Stimulated activated CD8-positive, alpha-beta memory T cell treated with anti-CD3 and anti-CD28 coated beads, Interleukin-12 subunit alpha, Interleukin-12 subunit beta, amount 100 ng/mL, for 1 hour (primary cell): ENCODE measurements at regions not wholly inside any gene's neighbourhood (a gene's known extent, or its start where the extent isn't known, plus 50 kb on each side); places are given as distances from the start of the nearest gene placed in this dataset.

Experiments
- DNase-seq: peaks from one replicate; pipeline ENCODE4 v3.0.0-alpha.2; 2020; ENCODE audit warnings: low read depth

DNA sequence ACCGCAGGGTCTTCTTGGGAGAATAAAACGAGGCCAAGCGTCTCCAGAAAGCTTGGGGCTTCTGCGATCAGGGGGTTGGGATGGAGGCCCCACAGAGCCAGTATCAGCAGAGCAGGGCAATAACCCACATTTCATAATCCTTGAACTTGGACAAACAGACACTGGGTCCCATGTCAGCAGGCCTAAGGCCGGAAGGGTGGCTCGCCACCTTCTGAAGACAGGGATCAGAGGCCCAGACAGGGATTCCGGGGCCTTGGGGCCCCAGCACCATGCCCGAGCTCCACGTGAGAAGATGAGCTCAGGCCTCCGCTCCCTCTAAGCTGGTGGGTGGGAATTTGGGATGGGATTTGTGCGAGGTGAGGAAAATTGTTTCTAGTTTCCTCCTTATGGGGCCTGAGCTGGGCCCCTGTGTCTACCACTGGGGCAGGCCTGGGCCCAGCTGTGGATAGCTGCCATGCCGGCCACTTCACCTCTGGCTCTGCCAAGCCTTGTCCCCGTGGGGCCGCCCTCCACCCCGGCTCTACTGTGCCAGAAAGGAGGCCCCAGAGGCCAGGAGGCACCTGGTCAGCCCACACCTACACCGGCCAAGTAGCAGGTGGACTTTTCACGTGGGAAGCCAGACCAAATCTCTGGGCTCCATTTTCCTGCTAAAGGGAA is 67.2 kb upstream of the DLK1 start:
- DNase-seq: no peak

DNA sequence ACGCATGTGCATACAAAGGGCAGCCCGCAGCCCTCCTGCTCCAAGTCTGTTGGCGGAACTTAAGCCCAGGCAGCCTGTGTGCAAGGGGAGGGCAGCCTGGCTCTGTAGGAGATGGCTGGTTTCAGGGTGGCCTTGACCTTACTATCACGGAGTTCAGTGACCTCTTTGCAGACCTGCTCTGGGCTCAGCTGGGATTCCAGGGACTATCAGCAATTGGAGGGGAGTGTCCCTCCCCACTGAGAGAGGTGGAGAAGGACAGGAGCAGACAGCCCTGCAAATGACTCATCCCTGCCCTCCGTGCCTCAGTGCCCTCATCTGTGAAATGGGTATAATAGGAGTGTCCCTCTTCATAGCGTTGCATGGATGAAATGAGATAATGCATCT is 66.2 kb upstream of the DLK1 start:
- no peak for DNase-seq

DNA sequence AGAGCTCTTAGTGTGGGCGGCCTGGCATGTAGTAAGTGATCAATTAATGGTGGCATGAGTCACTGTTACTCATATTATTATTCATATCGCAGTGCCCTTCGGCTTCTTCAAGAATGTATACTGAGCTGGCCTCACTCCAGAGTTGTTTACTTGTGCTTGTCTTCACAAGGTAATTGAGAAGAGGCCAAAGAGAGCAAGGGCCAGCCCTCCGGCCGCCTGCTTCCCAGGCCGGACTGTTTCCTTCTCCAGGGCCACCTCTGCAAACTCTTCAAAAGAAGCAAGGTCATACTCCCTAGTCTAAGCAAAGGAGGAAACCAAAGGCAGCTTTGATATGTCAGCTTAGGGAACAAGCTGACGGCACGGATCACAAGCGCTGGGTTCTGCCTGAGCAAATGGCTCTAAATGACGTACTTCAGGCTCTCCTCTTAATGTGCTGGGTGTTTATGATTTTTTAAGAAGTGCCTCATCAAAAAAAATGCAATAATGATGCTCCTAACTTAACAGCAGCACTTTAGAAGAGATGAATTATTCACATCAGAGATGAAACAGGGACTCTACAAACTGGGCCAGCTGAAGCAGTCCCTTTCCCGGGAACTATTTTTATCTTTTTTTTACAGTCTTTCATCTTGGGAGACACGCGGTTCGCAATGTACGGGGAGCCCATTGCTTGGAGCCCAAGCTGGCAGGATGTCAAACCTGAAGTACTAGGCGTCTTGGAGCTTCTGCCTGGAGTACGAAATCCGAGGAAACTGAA is 65.6 kb upstream of the DLK1 start:
- no peak for DNase-seq

DNA sequence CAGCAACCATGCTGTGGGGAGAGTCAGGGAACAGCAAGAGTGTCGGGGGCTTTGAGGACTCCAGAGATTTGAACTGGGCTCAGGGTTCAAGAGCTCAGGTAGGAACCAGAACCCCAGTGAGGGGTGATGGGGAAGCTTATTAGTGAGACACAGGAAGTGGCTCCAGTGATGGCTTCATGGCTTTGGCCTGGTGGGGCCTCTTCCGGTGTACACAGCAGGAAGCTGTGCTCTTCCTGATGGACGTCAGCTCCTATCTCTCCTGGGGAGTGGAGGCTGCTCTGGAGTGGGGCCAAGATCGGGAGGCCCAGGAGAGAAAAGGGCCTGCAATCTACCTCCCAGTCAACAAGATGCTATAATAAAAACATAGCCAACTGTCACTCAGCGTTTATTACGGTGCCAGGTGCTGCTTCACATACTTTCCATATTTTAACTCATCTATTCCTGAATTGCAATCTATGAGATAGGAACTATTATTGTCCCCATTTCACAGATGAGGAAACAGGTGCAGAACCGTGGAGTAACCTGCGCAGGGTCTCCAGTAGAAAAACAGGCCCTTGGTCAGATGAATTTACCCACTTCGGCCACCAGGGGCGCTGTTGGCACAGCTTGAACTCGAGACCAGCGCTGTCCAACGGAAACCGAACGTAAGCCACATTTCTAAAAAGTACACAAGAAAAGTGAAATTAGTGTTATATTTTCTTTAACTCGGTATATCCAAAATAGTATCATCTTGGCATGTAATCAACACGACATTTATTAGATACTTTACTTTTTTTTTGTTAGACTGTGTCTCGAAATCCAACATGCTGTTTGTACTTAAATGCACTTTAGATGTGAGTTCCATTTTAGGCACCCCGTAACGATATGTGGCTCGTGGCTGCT is 63.6 kb upstream of the DLK1 start:
- DNase-seq: peak; percentile 45

DNA sequence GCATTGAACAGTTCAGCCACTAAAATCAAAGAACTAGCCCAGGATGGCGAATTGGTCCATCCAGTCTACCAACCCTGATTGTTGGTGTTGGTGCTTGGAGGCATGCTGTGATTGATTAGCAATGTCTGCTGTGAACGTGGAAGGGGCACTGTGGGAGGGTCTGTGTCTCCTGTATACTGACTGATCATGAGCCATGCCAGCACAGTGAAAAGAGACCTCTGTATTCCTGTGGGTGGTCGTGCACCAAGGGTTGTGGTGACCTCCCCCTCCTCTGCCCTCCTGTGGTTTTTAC is 63.0 kb upstream of the DLK1 start:
- no peak for DNase-seq

DNA sequence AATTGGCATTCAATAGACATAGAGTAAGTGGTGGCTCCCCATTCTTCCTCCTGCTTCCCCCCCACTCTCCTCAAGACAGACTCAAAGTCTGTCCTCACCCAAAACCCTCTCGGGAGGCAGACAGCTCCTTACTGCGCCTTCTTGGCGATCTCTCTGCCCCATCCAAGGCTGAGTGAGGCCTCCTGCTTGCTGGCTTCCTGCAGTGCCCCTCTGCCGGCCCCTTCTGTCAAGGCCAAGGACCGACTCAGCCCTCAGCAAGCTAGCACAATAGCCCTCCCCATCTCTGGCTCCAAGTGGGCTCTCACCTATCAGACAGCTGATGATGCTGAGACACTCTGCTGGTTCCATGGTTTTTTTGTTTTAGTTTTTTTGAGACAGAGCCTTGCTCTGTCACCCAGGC is 62.5 kb upstream of the DLK1 start:
- no peak for DNase-seq

DNA sequence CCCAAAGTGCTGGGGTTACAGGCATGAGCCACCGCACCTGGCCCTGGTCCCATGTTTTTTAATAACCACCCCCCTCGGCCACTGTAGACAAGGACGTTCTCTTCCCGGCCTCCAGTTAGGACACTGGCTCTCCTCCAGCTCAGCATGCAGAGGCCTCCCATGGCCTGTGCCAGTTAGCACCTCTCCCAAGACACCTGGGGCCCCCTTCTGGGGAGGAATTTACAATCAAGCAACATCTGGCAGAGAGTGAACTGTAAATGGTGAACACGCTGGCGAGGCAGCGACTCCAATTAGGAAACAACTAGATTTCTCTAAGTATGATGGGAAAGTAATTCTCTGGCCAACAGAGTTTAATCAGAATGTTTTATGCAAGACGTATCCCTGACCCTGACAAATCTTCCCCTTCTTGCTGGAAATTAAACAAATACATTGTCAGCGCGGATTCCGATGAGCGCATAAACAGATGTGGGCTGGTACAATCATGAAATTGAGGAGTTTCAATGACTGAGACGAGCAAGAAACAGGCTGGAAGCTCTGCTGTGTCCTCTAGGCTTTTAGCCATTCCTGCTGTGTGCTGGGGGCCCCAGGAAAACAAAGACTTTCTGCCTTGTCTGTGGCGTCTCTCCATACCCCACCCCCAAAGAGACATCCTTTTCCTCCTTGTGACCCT is 61.7 kb upstream of the DLK1 start:
- DNase-seq: no peak

DNA sequence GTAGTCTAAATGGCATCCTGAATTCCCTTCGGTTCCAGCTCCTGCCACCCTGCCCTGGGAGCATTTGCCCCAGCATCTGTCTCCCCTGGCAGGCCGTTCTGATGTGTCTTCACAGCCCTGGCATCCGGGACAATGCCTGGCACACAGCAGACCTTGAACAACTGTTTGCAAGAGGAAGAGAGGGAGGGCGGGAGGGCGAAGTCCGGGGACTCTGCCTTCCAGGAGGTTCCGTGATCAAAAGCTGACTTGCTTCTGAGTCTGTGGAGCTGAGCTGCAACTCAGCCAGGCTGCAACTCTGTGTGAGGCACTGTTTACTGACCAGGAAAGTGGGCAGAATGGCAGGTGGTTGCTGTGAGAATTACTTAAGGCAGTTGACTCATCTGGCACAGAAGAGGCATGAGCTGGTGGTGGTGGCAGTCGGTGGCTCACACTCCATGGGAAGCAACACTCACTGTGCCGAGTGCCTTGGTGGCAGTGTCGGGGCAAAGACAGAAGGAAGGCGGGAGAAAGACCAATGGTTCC is 61.1 kb upstream of the DLK1 start:
- no peak for DNase-seq

DNA sequence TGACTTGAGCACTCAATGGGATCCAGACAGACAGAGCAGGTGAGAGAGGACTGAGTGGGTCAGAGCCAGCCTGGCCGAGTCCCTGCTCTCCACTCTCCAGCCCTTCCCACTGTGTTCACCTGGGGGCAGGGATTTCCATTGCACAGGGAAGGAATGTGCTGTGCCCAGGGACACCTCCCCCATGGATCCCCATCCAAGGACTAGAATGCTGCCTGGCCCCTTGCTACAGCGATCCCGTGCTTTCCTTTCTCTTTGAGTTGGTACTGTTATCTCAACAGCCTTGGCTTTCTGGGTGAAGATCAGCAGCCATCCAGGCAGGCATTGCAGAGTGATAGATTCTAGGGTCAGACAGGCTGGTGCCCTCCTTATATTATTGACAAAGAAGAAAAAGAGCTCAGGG is 60.3 kb upstream of the DLK1 start:
- DNase-seq: no peak

DNA sequence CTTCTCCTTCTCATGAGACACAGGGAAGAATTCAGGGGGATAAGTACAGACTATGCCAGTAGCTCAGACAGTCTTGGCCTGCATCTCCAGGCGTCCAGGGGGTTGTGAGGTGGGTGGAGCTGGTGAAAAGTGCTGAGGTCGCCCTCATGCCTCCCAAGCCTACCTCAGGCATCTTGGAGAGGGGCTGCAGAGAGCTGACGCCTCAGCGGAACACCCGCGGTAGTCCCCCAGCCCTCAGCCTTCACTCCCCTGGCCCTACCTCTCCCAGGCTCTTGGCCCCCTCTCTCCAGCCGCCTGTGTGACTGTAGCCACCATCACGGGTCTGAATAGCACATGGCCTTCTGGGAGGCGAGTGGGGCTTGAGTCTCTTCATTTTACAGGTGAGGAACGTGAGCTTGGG is 59.8 kb upstream of the DLK1 start:
- DNase-seq: no peak

DNA sequence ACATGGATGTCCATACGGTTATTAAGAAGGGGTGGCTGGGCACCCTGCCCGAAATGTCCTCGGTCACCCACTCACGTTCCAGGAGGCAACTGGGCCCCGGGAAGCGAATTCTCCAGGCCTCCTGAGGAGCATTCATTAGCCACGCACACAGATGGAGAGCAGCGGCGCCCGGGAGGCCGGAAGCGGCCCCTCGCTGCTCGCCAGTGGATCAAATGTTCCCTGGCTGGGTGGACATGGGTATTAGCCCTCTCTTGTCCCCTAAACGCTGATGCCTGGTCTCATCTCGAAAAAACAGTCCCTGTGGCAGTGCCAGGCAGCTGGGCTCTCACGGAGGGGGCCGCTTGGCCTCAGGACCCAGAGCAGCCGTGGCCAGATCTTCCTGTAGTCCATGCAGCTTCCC is 59.0 kb upstream of the DLK1 start:
- no peak for DNase-seq

DNA sequence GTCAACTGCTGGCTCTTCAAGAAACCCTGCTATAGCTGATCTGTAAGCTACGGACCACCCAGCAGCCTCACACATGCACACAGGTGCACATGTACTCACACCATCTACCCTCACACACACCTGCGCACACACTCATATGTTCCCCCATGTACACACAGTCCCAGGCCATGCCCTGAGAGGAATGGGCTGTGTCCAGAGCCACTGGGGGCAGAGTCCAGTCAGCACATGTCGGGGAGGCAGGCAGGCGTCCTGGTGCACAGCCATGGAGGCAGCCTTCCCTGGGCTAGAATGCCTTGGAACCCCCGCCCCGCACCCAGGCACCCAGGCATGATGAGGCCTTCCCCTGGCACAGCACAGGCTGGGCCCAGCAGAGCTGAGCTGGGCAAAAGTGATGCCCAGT is 58.3 kb upstream of the DLK1 start:
- no peak for DNase-seq

DNA sequence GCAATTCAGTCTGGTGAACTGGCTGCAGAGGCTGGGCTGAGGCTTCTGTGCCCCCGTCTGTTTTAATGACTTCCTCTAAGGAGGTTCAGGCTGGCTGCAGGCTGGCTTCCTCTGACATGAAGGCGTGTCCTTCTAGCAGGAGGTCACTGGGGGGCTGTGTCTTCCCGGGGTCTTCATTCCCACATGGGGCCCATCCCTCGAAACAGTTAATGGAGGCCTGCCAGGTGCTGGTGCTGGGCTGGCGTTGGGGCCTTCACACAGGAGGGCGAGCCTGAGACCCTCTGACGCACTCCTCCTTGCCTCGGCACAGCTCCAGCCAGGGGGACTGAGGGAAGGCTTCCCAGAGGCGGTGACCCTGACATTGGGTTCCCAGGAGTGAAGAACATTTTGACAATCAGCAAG is 57.7 kb upstream of the DLK1 start:
- DNase-seq: no peak

DNA sequence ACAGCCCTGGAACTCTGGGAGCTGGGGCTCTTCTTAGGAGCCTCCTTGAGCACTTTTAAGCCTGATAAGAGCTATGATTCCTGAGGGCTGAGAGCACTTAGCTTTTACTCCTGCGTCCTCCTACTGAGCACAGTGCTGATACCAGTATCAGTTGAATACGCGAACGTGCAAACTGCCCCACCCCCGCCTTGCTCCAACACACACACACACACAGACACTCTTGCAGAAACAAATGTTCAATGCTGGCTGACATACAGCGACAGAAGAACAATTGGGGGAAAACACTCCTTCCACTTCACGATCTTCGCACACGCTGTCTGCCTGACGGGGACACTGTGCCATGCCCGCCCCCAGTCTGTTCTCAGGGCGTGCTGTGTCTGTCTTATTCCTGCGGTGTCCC is 57.2 kb upstream of the DLK1 start:
- no peak for DNase-seq

DNA sequence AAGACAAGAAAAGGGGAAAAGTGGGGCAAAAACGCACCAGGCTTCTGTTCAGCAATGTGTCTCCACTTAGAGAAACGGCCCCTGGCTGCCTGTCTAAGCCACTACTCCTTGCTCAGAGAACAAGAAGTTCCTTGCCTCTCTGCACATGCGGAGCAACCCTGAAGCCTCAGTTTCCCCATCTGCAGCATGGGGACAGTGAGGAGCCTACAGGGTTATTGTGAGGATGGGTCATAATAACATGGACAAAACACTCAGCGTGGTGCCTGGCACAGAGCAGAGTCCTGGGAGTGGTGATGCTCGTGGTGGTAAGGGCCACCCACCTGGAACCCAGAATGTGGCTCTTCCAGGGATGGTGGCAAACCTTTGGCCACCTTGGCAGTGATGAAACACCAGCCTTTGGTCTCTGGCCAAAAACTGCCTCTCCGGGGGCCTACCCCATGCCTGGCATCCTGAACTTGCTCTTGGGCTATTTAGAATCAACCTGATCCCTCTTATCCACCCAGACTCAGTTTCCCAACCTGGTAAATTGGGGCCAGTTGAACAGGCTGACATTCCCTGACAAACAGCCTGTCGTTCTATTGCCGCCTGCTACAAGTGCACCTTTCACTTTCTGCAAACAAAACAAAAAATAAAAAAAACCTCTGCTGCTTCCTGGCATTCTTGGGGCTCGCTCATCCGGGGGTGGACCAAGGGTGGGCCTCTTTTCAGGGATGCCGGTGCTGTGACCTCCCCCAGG is 56.5 kb upstream of the DLK1 start:
- DNase-seq: no peak

DNA sequence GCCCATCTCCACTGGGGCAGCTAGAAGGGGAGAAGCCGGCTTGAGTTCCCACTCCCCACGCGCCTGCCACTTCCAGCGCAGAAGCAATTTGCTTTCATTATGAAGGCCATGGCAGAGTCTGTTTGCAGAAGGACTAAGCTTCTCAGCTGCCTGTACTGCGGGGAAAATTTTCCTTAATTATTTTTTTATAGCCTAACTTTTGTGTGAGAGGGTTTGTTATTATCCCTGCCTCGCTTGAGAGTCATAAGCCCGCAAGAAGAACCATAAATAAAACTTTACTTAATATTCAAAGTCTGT is 56.0 kb upstream of the DLK1 start:
- no peak for DNase-seq

DNA sequence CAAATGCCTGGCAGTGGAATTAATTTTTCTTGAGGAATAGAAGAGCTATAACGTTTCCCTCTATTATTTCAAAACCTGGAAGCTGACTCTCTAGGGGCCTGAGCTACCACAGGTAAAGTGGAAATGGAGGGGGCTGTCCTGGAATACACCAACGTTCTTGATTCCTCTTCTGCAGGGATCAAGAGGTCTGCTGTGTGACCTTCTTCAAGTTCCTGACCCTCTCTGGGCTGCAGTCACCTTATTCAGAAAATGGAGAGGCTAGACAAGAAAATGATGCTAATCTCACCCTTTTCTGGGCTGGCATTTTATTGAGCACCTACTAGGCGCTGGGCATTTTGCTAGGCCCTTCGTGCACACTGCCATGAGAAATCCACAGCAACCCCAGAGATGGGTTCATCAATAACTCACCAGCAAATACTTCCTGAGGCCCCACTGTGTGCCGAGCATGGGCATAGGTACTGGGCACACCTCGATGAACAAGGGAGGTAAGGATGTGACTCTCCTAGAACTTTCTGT is 55.2 kb upstream of the DLK1 start:
- no peak for DNase-seq

DNA sequence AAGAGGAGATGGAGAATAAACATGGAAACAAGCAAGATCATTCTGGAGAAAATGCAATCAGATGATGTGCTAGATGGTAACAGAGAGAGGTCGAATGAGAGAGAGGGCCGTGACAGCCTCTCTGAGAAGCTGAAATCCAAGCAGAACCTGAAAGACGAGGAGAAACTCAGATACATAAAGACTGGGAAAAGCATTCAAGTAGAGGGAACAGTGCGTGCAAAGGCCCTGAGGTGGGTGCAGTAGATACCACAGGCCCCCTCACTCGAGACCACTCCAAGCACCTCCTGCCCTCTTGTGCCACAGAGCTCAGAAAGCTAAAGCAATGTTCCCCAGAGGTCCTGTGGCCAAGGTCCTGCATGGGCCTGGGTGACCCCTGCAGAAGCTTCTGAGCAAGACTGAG is 54.8 kb upstream of the DLK1 start:
- DNase-seq: no peak

DNA sequence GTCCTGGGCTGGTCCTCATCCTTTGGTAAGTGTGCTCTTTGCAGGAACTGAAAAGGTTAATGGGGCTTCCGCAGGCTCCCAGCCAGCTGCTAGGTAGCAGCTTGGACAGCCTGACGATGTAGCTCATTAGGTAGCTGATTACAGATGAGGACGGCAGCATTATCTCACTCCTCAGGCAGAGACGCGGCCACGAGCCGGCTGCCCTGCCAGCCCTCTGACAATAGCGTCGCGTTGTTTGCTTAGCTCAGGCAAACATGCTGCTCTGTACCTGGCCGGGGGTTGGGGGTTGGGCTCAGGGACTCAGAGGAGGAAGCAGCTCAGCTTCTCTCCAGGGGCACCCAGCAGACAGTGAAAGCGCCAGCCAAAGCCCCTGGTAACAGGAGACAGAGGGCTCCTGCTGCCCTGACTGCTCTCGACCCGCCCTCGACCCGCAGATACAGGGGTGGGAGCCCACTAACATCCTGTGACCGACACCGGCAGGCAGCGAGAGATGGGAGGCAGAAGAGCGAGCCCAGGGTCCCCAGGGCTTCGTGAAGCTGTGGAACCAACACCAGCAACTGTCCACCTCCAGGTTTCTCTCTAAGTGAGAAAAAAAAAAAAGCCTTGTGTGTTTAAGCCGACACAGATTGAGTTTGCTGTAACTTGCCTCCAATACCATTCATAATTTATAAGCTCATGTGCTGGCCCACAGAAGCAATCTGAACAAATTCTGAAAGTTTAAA is 53.4 kb upstream of the DLK1 start:
- DNase-seq: no peak

DNA sequence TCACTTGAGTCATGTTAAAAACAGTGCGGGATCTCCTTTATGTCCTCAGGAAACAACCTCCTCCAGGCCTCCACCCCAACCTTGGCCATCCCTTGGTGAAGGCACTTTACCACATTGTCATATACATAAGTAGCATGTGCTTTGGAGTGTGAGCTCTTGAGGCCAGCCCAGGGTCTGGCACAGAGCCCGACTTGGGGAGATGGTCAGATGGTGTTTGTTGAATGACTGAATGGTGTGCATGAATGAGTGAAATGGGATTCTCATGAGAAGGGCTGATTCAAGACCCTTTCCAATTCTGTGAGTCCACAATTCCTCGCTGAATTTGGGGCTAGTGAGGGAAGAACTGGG is 52.9 kb upstream of the DLK1 start:
- DNase-seq: no peak

DNA sequence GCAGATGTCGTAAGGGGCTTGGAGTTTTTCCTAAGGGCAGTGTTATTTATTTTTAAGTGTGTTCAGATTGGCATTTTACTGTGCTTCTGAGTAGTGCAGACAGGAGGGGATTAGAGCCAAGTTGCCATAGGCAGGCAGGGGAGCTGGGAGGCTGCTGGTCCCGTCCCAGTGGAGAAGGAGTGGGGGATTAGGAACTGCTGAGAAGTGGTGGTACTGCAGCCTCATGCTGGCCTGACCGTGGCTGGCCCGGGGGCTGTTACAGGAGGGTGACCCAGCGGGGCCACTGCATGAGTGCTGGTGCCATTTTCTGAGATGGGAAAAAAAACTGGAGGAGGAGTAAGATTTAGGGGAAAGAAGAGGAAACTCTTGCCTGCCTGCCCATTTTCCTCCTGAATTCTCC is 52.3 kb upstream of the DLK1 start:
- DNase-seq: no peak
